Central memory CD8-positive, alpha-beta T cell (primary cell): ENCODE measurements at regions not wholly inside any gene's neighbourhood (a gene's known extent, or its start where the extent isn't known, plus 50 kb on each side); places are given as distances from the start of the nearest gene placed in this dataset.

Experiments
- ATAC-seq: fragments of 150-1000 bp; cut with Tn5 transposase; replicated peaks from 2 replicates; pipeline ENCODE4 v1.10.0; 2022; ENCODE audit warnings: mild to moderate bottlenecking, moderate FRiP score, moderate number of reproducible peaks; ENCODE audit not compliant: poor library complexity, severe bottlenecking; ENCODE audit errors: extremely low read depth
- DNase-seq, 2 donors: peaks; one replicate each; pipeline ENCODE4 v3.0.0; 2021; ENCODE audit warnings: low spot score in 2 of 2
- H3K27ac Mint-ChIP-seq: one replicate; pipeline ENCODE4 v1.8.0; 2022; ENCODE audit warnings: low read depth, mild to moderate bottlenecking, moderate library complexity, mixed read lengths
- H3K27me3 Mint-ChIP-seq: one replicate; pipeline ENCODE4 v1.8.0; 2022; ENCODE audit warnings: mixed read lengths
- H3K36me3 Mint-ChIP-seq: one replicate; pipeline ENCODE4 v1.8.0; 2022; ENCODE audit warnings: mild to moderate bottlenecking, moderate library complexity, mixed read lengths; ENCODE audit not compliant: insufficient read depth
- H3K4me1 Mint-ChIP-seq: one replicate; pipeline ENCODE4 v1.8.0; 2022; ENCODE audit warnings: mixed read lengths
- H3K4me3 Mint-ChIP-seq: one replicate; pipeline ENCODE4 v1.8.0; 2022; ENCODE audit warnings: mild to moderate bottlenecking, moderate library complexity, mixed read lengths
- H3K9me3 Mint-ChIP-seq: one replicate; pipeline ENCODE4 v1.8.0; 2022; ENCODE audit warnings: mixed read lengths

GRCh38 chr4:123705419-123705818 lies 308.8 kb downstream of the SPRY1 start:
- no peak for ATAC-seq
- Mint-ChIP-seq H3K9me3 (peaks cover 5% of the 10 kb centered on the region), H3K36me3 (no peaks in the 10 kb centered on the region), H3K27ac (no peak overlapping the region), H3K27me3 (peaks cover 10% of the 10 kb centered on the region), H3K4me1 (no peaks in the 10 kb centered on the region), H3K4me3 (no peak overlapping the region)
- no peak for DNase-seq

GRCh38 chr4:123706973-123707372 lies 310.4 kb downstream of the SPRY1 start:
- H3K27me3 Mint-ChIP-seq, result peaks cover 10% of the 10 kb centered on the region
- no peak overlapping the region for H3K4me3 Mint-ChIP-seq
- H3K4me1 Mint-ChIP-seq, result no peaks in the 10 kb centered on the region
- DNase-seq, result no peak
- no peak for ATAC-seq
- H3K9me3 Mint-ChIP-seq, result peaks cover 5% of the 10 kb centered on the region
- no peak overlapping the region for H3K27ac Mint-ChIP-seq
- H3K36me3 Mint-ChIP-seq, result no peaks in the 10 kb centered on the region

- peaks cover 10% of the 10 kb centered on the region for H3K27me3 Mint-ChIP-seq
- ATAC-seq (no peak), DNase-seq (no peak)
- H3K27ac Mint-ChIP-seq, result no peak overlapping the region
- H3K4me3 Mint-ChIP-seq, result no peak overlapping the region
- peaks cover 5% of the 10 kb centered on the region for H3K9me3 Mint-ChIP-seq
- H3K4me1 Mint-ChIP-seq, result no peaks in the 10 kb centered on the region
- no peaks in the 10 kb centered on the region for H3K36me3 Mint-ChIP-seq
Measured at GRCh38 chr4:123708902-123709301, 312.3 kb downstream of the SPRY1 start.

- no peak for DNase-seq
- no peak overlapping the region for H3K4me3 Mint-ChIP-seq
- no peaks in the 10 kb centered on the region for H3K4me1 Mint-ChIP-seq
- H3K36me3 Mint-ChIP-seq, result no peaks in the 10 kb centered on the region
- ATAC-seq, result no peak
- no peak overlapping the region for H3K27ac Mint-ChIP-seq
- H3K27me3 Mint-ChIP-seq, result peaks cover 10% of the 10 kb centered on the region
- peaks cover 9% of the 10 kb centered on the region for H3K9me3 Mint-ChIP-seq
Measured at GRCh38 chr4:123709336-123709735, 312.7 kb downstream of the SPRY1 start.

GRCh38 chr4:123731035-123731434 lies 334.4 kb downstream of the SPRY1 start:
- no peak overlapping the region for H3K4me3 Mint-ChIP-seq
- H3K9me3 Mint-ChIP-seq, result peaks cover 5% of the 10 kb centered on the region
- H3K36me3 Mint-ChIP-seq, result no peaks in the 10 kb centered on the region
- no peaks in the 10 kb centered on the region for H3K27me3 Mint-ChIP-seq
- H3K27ac Mint-ChIP-seq, result no peak overlapping the region
- H3K4me1 Mint-ChIP-seq, result no peaks in the 10 kb centered on the region
- DNase-seq (no peak), ATAC-seq (no peak)

GRCh38 chr4:123737156-123737555 lies 340.6 kb downstream of the SPRY1 start:
- Mint-ChIP-seq H3K27ac (no peak overlapping the region), H3K27me3 (no peaks in the 10 kb centered on the region), H3K4me1 (no peaks in the 10 kb centered on the region), H3K4me3 (no peak overlapping the region), H3K9me3 (peaks cover 5% of the 10 kb centered on the region), H3K36me3 (no peaks in the 10 kb centered on the region)
- DNase-seq (no peak), ATAC-seq (no peak)

GRCh38 chr4:123739806-123740205 lies 343.2 kb downstream of the SPRY1 start:
- DNase-seq, result no peak
- Mint-ChIP-seq H3K27me3 (no peaks in the 10 kb centered on the region), H3K9me3 (peaks cover 1% of the 10 kb centered on the region), H3K27ac (no peak overlapping the region), H3K36me3 (no peaks in the 10 kb centered on the region), H3K4me3 (no peak overlapping the region), H3K4me1 (no peaks in the 10 kb centered on the region)
- ATAC-seq, result no peak

- H3K27me3 Mint-ChIP-seq, result no peaks in the 10 kb centered on the region
- no peaks in the 10 kb centered on the region for H3K9me3 Mint-ChIP-seq
- no peak overlapping the region for H3K27ac Mint-ChIP-seq
- H3K4me1 Mint-ChIP-seq, result no peaks in the 10 kb centered on the region
- H3K36me3 Mint-ChIP-seq, result no peaks in the 10 kb centered on the region
- H3K4me3 Mint-ChIP-seq, result no peak overlapping the region
- DNase-seq (no peak), ATAC-seq (no peak)
Measured at GRCh38 chr4:123740236-123740635, 343.6 kb downstream of the SPRY1 start.

GRCh38 chr4:123741906-123742305 lies 345.3 kb downstream of the SPRY1 start:
- Mint-ChIP-seq H3K9me3 (no peaks in the 10 kb centered on the region), H3K27me3 (peaks cover 2% of the 10 kb centered on the region), H3K27ac (no peak overlapping the region), H3K36me3 (no peaks in the 10 kb centered on the region), H3K4me3 (no peak overlapping the region), H3K4me1 (no peaks in the 10 kb centered on the region)
- no peak for ATAC-seq
- DNase-seq, result no peak

- no peak overlapping the region for H3K4me3 Mint-ChIP-seq
- no peaks in the 10 kb centered on the region for H3K9me3 Mint-ChIP-seq
Measured at GRCh38 chr4:123743848-123744247, 347.3 kb downstream of the SPRY1 start.

GRCh38 chr4:123744664-123745290 lies 348.2 kb downstream of the SPRY1 start:
- Mint-ChIP-seq H3K4me3 (no peak overlapping the region), H3K36me3 (no peaks in the 10 kb centered on the region), H3K27ac (no peak overlapping the region), H3K27me3 (peaks cover 17% of the 10 kb centered on the region), H3K4me1 (no peaks in the 10 kb centered on the region), H3K9me3 (no peaks in the 10 kb centered on the region)
- no peak for DNase-seq
- no peak for ATAC-seq

More at GRCh38 chr4:123743848-123744247, 347.3 kb downstream of the SPRY1 start:
- H3K36me3 Mint-ChIP-seq, result no peaks in the 10 kb centered on the region
- ATAC-seq (no peak), DNase-seq (no peak)
- H3K27ac Mint-ChIP-seq, result no peak overlapping the region
- H3K27me3 Mint-ChIP-seq, result peaks cover 14% of the 10 kb centered on the region
- no peaks in the 10 kb centered on the region for H3K4me1 Mint-ChIP-seq

GRCh38 chr4:123747016-123747415 lies 350.4 kb downstream of the SPRY1 start:
- H3K27me3 Mint-ChIP-seq, result peaks cover 17% of the 10 kb centered on the region
- DNase-seq (no peak), ATAC-seq (no peak)
- no peak overlapping the region for H3K27ac Mint-ChIP-seq
- H3K9me3 Mint-ChIP-seq, result no peaks in the 10 kb centered on the region
- no peak overlapping the region for H3K4me3 Mint-ChIP-seq
- H3K36me3 Mint-ChIP-seq, result no peaks in the 10 kb centered on the region
- no peaks in the 10 kb centered on the region for H3K4me1 Mint-ChIP-seq

GRCh38 chr4:123748806-123749205 lies 352.2 kb downstream of the SPRY1 start:
- H3K27ac Mint-ChIP-seq, result no peak overlapping the region
- no peaks in the 10 kb centered on the region for H3K36me3 Mint-ChIP-seq
- no peak overlapping the region for H3K4me3 Mint-ChIP-seq
- no peaks in the 10 kb centered on the region for H3K4me1 Mint-ChIP-seq
- ATAC-seq, result no peak
- no peaks in the 10 kb centered on the region for H3K9me3 Mint-ChIP-seq
- H3K27me3 Mint-ChIP-seq, result peaks cover 17% of the 10 kb centered on the region
- no peak for DNase-seq
